ENCODE measurements at regions not wholly inside any gene's neighbourhood (a gene's known extent, or its start where the extent isn't known, plus 50 kb on each side); places are given as distances from the start of the nearest gene placed in this dataset.

GRCh38 chr7:95716357-95717122 lies 55.8 kb upstream of the DYNC1I1 start:
- no peak for TF ChIP-seq CTCF (IDR thresholded peaks at IDR 0.05)
- no peak for TF ChIP-seq POLR2A (IDR thresholded peaks at IDR 0.05)
- TF ChIP-seq POLR2AphosphoS5 (IDR thresholded peaks at IDR 0.05) = no peak

Data from breast epithelium (tissue), 3 donors.